ENCODE measurements at regions not wholly inside any gene's neighbourhood (a gene's known extent, or its start where the extent isn't known, plus 50 kb on each side); places are given as distances from the start of the nearest gene placed in this dataset.
"Not testable (repeated sequence)": the region's sequence is repeated elsewhere in the genome, so short reads cannot be mapped to it uniquely, and the experiment has no call there.

DNA sequence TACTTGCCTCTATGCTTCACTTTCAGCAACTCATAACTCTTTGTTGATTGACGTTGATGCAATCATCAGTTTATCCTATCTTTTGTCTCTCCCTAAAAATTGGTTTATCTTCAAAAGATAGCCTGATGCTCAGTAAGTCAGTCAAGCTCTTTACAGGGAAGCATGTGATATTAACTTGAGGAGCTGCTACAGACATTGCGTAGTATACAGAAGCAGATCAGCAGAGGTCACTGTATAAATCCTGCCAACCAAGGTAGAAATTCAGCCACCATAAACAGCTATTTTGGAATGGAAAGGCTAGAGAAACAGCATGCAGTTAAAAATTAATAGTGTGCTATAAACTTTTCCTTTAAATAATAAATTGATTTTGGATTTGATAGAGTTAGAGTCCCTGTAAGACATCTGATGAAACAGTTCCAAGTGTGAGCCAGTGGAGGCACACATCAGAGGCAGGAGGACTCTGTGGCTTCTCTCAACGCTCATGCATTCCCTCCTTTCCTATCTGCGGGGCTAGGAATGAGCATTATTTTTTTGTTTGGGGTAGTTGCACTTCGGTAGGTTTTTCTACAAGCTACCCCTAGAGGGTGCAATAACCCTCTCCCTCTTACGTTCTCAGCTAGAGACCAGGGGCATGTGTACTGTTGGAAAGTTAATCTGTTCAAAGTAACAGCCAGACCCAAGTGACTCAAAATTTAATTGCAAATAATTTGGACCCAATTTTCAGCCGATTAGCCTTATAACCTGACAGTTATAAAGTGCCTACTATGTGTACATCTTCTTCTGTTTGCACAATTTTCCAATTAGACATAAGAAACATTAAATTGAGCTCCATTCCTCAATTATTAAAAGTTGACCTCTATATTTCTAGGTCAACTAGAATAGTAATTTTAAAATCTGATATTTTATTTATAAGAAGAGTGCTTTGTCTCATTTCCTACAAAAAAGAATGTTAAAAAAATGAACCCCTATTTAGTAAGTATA, 647.7 kb upstream of the SOX9 start:
- DNase-seq (ENCODE audit: low spot score), result no peak

DNA sequence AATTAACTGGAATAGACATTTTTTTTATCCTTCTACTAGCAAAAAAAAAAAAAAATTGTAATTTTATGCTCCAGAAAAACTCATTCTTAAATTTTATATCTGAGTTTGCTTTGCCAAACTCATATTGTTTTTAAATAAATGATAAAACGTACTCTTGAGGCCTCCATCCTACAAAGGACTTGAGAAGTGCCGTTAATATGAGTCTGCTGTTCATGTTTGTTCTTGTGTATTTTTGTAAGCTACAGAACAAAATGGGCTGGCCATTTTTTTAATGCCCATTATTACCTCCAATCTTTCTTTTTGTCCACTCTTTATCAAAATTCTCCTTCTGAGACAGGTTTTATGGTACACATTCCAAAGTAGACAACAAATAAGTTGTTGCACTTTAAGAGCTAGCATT, 643.5 kb upstream of the SOX9 start:
- no peak for DNase-seq (ENCODE audit: low spot score)

DNA sequence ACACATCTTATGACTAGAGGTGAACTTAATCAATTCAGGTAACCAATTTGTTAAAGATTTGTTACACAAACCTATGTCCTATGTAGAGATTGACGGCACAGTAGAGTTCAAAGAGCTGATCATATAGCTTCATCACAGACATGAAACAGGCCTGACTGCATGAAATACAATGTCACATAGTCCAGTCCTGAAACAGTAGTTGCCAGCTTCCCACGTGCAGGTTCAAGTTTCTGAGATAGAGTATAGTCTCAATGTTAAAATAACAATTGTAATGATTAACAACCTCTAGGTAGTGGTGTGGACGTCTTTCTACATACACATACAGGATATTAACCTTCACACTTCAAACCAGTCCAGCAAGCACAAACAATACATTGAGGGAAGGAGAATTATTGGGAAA, 640.7 kb upstream of the SOX9 start:
- DNase-seq (ENCODE audit: low spot score), result no peak

DNA sequence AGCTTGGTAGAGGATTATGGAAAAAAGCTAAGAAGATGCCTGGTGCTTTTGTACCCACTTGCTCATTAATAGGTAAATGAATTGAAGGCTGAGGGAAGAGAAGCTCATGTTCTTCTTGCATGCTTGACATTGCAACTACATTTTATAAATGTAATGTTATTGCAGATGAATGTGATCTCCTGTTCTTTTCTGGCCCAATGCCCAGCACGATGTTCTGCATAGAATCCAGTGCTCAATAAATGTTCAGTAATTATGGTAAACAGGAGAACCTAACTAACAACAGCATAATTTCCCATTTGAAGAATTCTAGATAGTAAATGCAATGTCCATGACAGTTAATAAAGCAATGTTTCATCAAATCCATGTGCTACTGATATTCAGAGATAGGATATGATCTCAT, 638.2 kb upstream of the SOX9 start:
- DNase-seq (ENCODE audit: low spot score), result no peak

DNA sequence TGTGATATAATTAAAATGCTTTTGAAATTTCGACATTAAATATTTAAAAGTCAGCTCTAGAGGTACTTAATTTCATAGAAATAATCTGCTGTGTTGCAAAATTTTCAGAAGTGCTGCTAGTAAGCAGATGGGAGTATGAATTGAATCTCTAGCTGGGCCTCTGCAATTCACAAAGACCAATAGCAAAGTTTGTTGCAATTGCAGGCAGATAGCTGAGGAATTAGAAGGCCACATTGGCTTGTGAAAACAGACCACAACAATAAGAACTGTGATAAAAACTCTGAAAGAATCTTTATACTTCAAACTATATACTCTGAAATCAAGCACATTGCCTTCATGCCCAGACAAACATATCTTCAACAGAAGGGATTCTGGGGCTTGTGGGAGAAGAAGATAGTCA, 636.3 kb upstream of the SOX9 start:
- no peak for DNase-seq (ENCODE audit: low spot score)

DNA sequence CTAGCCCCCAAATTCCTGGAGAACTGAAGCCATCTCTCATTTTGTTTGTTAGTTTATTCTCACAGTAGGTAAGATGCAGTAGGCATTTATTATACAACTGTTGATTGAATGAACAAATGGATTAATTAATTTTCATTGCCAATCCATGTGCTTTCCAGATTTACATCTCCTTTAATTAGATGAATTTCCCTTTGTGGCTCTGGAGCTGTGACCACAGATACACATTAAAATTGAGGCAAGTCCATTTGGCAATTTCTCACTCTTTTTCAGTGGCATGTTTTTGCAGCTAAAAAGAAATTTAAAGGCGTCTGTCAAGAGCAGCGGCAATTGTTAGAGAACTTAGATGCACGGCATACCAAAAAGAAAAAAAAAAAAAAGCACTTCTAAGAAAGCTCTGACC, 635.4 kb upstream of the SOX9 start:
- no peak for DNase-seq (ENCODE audit: low spot score)

DNA sequence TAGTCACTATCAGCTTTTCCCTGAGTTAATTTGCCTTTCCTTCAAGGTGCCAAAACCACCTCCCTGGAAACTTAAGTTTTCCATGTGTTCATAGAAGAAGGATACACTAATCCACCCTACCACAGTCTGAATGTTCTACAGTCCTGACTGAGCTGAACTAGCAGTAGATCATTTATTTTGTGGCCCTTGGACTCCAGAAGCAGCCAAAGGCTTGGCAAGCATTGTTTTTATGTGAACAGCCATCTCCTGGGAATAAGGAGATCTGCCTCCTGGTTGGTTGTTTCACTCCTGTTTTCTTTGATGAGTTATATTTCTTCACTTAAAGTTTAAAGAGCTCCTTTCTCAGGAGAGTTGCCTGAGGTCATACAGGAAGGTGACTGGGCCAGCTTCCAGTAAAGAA, 634.6 kb upstream of the SOX9 start:
- DNase-seq (ENCODE audit: low spot score), result no peak

DNA sequence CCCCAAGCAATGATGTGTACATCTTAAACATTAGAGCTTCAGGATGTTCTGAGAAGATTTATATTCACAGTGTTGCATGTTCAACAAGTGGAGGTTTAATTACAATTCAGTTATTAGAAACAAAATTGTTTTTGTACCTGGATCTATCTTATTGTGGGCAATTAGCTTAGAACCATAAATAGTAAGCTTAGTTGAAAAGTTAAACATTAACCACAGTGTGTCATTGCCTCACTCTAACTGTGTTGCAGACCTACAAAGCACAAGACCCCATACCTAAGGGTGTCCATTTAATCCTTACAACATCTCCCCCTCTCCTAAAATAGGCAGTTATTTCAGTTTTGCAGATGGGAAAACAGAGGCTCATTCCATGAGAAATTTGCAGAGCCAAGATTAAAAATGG, 632.0 kb upstream of the SOX9 start:
- no peak for DNase-seq (ENCODE audit: low spot score)

DNA sequence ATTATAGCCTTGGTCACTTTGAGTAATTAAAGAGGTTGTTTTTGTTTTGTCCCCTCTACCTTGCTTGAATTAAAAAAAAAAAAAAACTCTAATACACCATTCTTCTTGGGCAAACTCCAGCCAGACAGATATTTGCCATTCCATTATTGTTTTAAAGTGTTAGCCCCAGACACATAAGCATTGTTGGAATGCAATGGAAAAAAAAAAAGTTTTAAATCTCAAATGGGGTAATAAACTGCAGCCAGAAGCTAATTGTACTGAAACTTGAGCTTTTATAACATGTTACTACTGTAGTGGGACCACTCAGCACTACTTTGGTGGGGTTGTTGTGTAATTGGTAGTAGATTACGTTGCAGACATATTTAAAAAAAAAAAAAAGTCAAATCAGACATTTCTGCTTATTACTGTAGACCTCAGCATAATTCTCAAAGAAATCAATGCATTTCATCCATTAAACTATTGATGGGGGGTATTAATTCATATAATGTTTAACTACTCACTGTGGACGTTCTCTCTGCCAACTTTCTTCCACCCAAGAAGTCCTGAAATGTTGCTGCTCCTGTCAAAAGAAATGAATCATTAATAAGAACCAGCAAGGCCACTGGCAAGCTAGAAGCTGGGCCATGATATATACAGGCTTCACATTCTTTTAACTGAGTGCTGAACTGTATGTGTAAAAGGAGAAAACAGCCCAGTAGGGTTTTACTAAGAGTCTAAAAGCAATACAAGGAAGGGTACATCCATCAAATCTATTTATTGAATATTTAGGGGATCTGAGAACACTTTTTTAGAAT, 626.6 kb upstream of the SOX9 start:
- no peak for DNase-seq (ENCODE audit: low spot score)

DNA sequence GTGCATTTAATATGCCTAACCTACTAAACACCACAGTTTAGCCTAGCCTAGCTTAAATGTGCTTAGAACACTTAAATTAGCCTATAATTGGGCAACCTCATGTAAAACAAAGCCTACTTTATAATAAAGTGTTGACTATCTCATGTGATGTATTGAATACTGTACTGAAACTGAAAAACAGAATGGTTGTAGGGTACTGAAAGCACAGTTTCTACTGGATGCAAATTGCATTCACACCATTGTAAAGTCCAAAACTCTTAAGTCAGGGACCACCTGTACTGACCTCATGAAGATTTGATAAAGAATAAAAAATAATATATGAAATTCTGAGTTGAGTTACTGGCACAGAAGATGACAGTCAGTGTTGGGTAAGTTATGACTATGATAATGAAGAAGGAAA, 625.4 kb upstream of the SOX9 start:
- DNase-seq (ENCODE audit: low spot score), result no peak

DNA sequence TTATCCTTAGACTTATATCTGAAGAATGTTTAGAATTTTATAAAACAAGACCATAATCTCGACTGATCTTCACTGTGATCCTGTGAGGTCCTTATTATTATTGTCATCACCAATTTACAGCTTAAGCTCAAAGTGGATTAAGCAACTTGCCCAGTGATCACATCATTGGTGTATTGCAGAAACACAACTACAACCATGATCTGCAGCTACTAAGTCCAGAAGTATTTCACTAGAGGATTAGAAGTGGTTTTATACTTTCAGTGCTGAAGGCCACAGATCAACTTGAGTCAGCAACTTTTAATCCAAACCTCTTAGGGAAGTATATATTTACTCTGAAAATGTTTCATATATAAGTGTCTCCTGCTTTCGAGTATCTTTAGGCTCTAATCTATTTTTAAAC, 624.3 kb upstream of the SOX9 start:
- DNase-seq (ENCODE audit: low spot score), result no peak

DNA sequence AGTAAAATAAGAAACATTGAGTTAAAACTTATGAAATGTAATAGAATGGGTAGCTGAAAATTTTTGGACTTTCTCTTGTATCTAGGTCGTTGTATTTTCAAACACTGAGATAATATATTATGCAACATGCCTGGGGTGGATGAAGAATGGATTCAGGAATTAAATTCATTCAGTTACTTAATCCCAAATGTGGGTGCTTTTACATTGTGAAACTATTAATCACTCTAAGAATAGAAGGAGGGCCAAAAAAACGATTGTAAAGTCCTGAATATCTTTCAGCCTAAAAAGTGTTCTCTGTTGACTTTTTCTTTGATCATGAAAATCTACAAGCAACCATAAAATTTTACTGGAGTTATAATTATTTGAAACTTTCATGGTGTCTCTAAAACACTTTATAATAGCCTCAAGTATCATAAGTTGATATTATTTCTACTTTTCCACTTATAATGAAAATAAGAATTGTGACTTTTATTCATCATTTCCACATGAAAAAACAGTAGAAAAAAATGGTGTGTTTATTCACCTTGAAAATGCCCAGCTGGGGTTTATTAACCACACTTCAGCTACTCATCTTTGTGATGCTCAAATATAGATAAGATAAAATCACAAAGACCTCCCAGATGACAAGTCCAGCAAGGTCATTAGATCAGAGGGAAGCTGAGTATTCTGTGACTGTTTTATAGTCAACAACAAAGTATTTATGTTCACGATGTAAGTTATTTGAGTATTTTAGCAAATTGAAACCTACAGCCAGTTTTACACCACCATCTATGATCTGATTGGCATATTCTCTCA, 619.9 kb upstream of the SOX9 start:
- no peak for DNase-seq (ENCODE audit: low spot score)

DNA sequence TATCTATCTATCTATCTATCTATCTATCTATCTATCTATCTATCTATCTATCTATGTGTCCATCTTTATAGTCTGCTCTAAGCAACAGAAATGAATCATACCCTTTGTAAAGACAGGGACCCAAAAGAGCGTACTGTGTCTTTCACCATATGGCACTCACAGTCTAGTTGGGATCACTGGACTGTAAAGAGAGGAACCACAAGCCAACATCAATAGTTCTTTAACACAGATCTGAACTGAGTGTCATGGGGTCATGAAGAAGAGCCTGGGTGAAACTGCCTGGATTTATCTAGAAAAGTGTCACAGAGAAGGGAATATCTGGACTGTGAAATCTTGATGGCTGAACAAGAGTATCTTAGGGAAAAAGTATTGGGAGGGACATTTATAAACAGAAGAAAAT, 619.1 kb upstream of the SOX9 start:
- no peak for DNase-seq (ENCODE audit: low spot score)

DNA sequence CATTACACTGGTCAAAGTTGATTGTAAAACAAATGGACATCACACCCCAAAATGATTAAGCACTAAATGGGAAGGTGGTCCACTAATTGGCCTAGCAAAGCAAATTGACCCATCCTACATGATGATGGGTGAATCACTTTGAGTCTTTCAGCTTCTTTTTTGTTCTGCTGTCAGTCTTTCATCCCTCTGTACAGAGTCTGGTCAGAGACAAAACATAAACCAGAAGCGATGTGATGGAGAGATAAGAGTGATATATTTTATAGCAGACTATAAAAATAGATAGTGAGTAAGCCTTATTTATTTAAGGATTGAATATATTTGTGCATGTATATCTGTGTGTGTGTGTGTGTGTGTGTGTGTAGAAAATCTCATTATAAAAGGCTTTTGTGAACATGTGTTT, 618.4 kb upstream of the SOX9 start:
- no peak for DNase-seq (ENCODE audit: low spot score)

DNA sequence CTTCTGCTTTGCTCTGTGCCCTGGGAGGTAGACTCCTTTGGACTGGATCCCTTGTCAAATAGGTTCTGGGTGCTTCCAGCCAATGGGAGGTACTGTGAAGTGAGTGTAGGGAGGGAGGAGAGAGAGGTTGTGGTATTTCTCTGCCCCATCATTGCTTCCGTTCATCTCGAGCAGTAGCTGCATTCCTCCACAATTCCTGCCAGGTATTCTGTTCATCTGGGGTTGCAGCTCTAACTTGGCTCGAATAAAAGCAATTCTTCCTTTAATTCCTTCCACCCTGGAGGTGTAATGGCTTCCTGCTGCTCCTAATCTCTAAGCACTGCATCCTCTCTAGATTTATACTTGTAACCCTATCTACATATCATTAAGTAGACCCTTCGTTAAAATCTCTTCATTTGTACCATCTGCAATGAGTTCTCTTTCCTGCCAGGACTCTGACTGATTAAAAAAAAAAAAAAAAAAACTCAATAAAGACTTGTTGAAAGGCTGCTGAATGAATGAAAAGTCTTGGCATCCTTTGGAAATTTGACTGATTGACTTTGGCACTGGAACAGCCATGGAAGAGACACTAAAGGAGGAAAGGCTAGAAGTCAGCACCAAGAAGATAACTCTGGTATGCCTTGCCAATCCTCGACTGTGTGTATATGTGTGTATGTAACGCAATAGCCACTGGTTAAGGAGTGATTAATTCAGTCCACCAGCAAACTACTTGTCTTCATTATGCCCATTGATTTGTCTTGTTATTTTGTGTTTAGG, 616.9 kb upstream of the SOX9 start:
- no peak for DNase-seq (ENCODE audit: low spot score)

DNA sequence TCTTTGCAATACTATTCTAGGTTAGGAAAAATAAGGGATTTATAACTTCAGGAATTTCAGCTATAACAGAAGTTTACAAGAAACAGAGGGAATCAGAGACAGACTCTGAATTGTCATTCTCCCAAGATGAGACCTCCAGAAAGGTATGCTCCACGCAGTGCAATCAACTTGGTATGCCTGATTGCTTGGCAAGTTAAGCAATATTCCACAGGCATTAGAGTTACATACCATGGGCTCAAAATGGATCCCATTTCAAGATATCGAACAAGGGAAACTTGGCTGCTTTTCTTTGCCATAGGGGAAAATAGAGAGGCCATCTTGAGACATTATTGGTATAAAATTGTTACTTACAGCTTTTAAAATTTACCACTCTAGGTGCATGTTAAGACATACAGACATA, 615.6 kb upstream of the SOX9 start:
- DNase-seq (ENCODE audit: low spot score), result no peak

DNA sequence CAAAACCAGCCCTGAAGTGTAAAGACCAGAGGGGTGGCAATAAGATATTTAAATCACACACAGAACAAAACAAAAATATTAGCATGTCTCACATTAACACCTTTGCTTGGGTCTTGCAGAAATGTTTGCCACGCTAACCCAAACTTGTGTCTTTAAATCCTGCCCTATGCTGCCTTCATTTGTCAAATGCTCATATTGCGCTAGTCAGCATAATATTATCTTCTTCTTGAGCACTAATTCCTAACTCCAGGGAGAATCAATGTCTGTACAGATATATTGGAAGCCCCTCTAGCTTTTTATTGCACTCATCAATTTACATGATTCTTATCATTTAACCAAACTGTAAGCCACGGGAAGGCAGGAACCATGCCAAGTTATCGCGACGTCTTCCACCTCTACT, 614.8 kb upstream of the SOX9 start:
- no peak for DNase-seq (ENCODE audit: low spot score)

DNA sequence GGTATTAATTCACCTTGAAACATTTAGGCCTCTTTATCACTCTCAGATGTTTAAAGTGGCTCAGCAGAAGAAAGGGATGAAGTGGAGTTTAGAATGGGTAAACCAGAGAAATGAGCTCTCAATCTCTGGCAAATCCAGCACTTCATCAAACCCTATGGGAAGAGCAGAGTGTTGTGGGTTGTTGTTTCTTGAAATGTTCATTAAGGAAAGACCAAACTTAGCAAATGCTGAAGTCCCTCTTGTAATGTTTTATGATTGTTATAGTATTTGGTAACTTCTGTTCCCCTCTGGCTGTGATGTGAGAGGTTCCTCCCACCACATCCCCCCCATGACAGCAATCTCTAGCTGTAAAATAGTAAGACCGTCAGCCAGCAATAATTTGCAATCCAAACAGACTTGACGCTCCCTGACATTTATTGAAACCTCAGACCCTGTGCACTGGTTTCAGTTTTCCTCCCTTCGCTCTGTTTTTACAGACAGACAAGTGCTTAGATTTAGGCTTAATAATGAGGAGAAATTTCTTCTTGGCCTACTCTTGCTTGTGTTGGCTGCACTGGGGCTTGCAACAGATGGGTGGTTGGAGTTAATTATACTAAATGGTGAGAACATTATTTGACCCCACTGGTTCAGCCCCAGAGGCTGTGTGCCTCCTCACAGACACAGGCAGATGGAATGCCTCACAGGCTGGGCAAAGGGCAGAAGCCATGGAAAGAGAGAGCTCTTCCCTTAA, 609.4 kb upstream of the SOX9 start:
- DNase-seq (ENCODE audit: low spot score), result no peak

DNA sequence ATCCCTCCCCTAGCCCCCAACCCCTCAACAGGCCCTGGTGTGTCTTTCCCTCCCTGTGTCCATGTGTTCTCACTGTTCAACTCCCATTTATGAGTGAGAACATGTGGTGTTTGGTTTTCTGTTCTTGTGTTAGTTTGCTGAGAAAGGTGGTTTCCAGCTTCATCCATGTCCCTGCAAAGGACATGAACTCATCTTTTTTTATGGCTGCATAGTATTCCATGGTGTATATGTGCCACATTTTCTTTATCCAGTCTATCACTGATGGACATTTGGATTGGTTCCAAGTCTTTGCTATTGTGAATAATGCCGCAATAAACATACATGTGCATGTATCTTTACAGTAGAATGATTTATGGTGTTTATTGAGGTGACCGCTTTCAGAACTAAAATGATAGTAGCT, 607.1 kb upstream of the SOX9 start:
- DNase-seq (ENCODE audit: low spot score), result not testable (repeated sequence)

DNA sequence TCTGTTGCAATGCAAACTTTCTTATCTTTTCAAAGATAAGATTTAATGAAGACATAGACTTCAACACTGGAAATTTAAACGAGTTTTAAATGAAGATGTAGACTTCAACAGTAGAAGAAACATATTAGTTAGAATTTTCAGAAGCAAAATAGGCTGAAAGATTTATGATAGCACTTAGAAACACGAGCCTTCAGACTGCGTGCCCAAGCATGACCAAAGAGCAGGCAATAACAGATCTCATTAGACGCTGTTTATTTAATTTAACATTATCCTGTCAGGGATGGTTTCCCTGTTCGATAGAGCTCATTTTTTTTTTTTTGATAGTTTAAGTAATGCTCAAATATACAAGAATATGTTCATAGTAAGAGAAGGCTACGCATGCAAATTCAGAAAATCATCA, 604.7 kb upstream of the SOX9 start:
- DNase-seq (ENCODE audit: low spot score), result no peak

DNA sequence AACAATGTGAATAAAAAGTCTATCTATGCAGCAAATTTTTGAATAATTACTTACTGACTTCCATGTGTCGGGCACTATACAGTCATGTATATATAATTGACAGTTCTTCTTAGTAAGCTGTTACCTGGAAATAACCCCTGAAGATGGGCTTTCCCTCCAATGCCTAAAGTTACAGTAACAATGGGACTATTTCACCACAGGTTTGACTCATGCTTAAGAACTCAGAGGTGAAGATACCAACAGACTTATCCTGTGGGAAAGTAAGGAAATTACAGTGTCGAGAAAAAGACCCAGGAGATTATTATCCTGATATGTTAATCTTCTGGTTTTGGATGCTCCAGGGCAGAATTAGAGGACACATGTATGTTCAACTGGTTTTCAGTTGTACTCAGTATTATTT, 601.5 kb upstream of the SOX9 start:
- DNase-seq (ENCODE audit: low spot score), result no peak
